Pancreas (tissue), 10 donors: ENCODE measurements at regions not wholly inside any gene's neighbourhood (a gene's known extent, or its start where the extent isn't known, plus 50 kb on each side); places are given as distances from the start of the nearest gene placed in this dataset.

Experiments
- ATAC-seq, 4 donors: fragments of 200-7000 bp; cut with Tn5 transposase; one replicate each; pipeline versions ENCODE4 v1.8.0 to v1.9.1; 2020; ENCODE audit warnings: mild to moderate bottlenecking in 4 of 4, moderate library complexity in 4 of 4
- DNase-seq, 6 donors: peaks; one replicate each; pipeline ENCODE4 v3.0.0-alpha.2; 2020
- FAIRE-seq: peaks from 2 replicates; lab custom pipeline; 2012; peaks lifted over from hg19 to GRCh38; lab: Jason Lieb, UNC
- H3K27ac ChIP-seq, 4 donors: fragments of 200-600 bp; sonication (generic); 1 replicate in 3 of 4; 2 replicates in 1 of 4; pipeline versions ENCODE4 v1.5.0 to v1.8.0; 2020
- H3K27me3 ChIP-seq, 4 donors: fragments of 200-600 bp; one replicate each; pipeline ENCODE4 v1.8.0; 2021
- H3K36me3 ChIP-seq, 3 donors: fragments of 200-600 bp; sonication (generic) in 1 of 3; one replicate each; pipeline versions ENCODE4 v1.5.0 to v1.8.0; 2020 to 2021
- H3K4me1 ChIP-seq, 3 donors: fragments of 200-600 bp; one replicate each; pipeline ENCODE4 v1.8.0; 2021
- H3K4me3 ChIP-seq, 4 donors: fragments of 200-600 bp; sonication (generic) in 2 of 4; one replicate each; pipeline versions ENCODE4 v1.5.0 to v1.8.0; 2020 to 2021
- H3K9me3 ChIP-seq, 4 donors: fragments of 200-600 bp; one replicate each; pipeline ENCODE4 v1.8.0; 2021
- WGBS, 2 donors: extraction: QIAGEN DNeasy Blood & Tissue Kit; methylation state at CpG; one replicate each; pipeline ENCODE4 v1.1.7; 2013; 5-methylcytosine and 5-hydroxymethylcytosine counted together
- intact Hi-C, 3 donors: fragments of 100-400 bp; cut with DNase I; formaldehyde crosslinking; loops; one replicate each; pipeline versions ENCODE4 v1.11.1 to v1.14.2; 2022
- TF ChIP-seq, protein P1 (sequence below), 4 donors: fragments of 200-600 bp; sonication (generic) in 3 of 4; IDR thresholded peaks; one replicate each; pipeline versions ENCODE4 v1.5.0 to v1.8.0; 2021; ENCODE audit warnings: antibody characterized with exemption in 4 of 4
- donor health status: healthy with polysubstance abuse.
- donor health status: DM: no; HTN: no; CAD: no; lungs with moderate emphysema.
- donor health status: DM: no; HTN: no; CAD: no.
- donor health status: control.
- donor health status: control.
- donor health status: Bipolar disorder and iron deficiency.
- donor health status: DM: yes; HTN: yes; CAD: no.
- donor health status: DM: no; HTN: no; CAD: no.
- donor health status: DM: no; HTN: no; CAD: no.
- donor health status: DM: yes; HTN: yes; CAD: no.

DNA sequence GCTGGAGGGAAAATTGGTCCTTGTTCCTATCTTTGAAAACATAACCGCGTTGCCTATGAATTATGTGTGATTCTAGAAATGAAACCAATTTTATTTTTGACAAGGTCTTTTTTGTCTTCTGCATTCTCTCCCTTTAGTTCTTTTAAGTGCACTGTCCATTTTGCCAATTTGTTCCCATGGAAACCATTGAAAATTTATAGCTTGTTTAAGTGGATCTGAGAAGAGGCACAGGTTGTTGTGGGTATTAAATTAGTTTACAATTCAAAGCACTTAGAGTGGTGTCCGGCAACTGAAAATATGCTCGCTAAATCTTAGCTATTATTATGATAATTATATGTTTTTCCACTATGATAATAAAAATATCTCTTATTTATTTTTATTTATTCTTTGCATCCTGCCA lies 107.5 kb upstream of the FSHR start:
- Histone ChIP-seq H3K9me3 (no peaks in the 10 kb centered on the region), H3K4me3 (no peak overlapping the region), H3K4me1 (no peaks in the 10 kb centered on the region), H3K27ac (no peak overlapping the region), H3K36me3 (no peaks in the 10 kb centered on the region), H3K27me3 (no peaks in the 10 kb centered on the region)
- intact Hi-C loops, result no loop called here
- FAIRE-seq (no peak), ATAC-seq (no peak), DNase-seq (no peak)
- TF ChIP-seq, protein P1, sequence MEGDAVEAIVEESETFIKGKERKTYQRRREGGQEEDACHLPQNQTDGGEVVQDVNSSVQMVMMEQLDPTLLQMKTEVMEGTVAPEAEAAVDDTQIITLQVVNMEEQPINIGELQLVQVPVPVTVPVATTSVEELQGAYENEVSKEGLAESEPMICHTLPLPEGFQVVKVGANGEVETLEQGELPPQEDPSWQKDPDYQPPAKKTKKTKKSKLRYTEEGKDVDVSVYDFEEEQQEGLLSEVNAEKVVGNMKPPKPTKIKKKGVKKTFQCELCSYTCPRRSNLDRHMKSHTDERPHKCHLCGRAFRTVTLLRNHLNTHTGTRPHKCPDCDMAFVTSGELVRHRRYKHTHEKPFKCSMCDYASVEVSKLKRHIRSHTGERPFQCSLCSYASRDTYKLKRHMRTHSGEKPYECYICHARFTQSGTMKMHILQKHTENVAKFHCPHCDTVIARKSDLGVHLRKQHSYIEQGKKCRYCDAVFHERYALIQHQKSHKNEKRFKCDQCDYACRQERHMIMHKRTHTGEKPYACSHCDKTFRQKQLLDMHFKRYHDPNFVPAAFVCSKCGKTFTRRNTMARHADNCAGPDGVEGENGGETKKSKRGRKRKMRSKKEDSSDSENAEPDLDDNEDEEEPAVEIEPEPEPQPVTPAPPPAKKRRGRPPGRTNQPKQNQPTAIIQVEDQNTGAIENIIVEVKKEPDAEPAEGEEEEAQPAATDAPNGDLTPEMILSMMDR (IDR thresholded peaks at IDR 0.05), result no peak
- 78 to 86% methylated on average over 4 of the region's 4 CpGs for WGBS, 2 donors

DNA sequence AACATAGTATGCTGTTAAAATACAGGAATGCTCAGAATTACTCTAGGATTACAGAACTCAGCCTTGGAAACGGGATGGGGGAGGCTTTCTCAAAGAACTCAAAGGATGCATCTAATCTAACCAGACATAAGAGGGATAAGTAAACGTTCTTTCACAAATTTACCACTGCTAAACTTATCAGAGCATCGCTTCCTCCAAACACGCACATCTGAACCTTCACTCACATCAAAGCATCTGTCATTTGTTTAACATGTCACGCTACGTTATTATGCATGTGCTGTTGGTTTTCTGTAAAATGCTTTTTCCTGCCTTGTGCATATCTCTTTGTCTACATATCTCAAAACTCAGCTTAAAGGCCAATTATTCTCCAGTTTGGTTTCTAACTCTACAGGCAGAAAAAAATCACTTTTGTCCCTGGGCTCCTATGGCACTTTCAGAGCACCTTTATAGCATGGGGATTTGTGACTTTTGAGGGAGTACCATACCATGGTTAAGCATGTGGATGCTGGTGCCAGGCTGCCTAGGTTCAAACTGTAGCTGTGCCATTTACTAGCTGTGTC lies 106.7 kb upstream of the FSHR start:
- no peaks in the 10 kb centered on the region for H3K9me3 ChIP-seq
- ATAC-seq (no peak), DNase-seq (no peak), FAIRE-seq (no peak)
- no peaks in the 10 kb centered on the region for H3K27me3 ChIP-seq
- H3K4me1 ChIP-seq, result no peaks in the 10 kb centered on the region
- WGBS, 2 donors, result 32 to 38% methylated on average over 6 of the region's 6 CpGs
- no peaks in the 10 kb centered on the region for H3K36me3 ChIP-seq
- intact Hi-C loops, result no loop called here
- TF ChIP-seq, protein P1 (IDR thresholded peaks at IDR 0.05), result no peak
- no peak overlapping the region for H3K27ac ChIP-seq
- no peak overlapping the region for H3K4me3 ChIP-seq

DNA sequence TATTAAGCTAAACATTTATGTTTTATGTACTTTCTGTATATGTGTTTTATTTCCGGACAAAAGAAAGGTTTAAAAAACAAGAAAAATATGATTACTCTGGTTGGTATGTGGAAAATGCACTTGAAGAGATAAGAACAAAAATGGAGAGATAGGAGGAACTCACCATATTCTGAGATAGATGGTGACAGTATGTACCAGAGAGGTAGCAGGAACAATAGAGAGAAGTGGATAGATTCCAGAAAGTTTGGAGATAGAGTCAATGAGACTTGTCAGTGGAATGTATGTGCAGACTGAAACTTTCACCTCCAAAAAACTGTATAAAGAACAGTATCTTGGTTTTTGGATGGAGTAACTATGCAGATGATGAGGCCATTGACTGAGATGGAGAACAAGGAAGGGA lies 105.6 kb upstream of the FSHR start:
- H3K4me1 ChIP-seq, result no peaks in the 10 kb centered on the region
- no peak for ATAC-seq
- no peak for FAIRE-seq
- H3K27ac ChIP-seq, result no peak overlapping the region
- no peak overlapping the region for H3K4me3 ChIP-seq
- H3K9me3 ChIP-seq, result no peaks in the 10 kb centered on the region
- TF ChIP-seq, protein P1 (IDR thresholded peaks at IDR 0.05), result no peak
- H3K27me3 ChIP-seq, result no peaks in the 10 kb centered on the region
- 62 to 66% methylated on average over 1 of the region's 1 CpG for WGBS, 2 donors
- no peak for DNase-seq
- H3K36me3 ChIP-seq, result no peaks in the 10 kb centered on the region
- intact Hi-C loops, result no loop called here

DNA sequence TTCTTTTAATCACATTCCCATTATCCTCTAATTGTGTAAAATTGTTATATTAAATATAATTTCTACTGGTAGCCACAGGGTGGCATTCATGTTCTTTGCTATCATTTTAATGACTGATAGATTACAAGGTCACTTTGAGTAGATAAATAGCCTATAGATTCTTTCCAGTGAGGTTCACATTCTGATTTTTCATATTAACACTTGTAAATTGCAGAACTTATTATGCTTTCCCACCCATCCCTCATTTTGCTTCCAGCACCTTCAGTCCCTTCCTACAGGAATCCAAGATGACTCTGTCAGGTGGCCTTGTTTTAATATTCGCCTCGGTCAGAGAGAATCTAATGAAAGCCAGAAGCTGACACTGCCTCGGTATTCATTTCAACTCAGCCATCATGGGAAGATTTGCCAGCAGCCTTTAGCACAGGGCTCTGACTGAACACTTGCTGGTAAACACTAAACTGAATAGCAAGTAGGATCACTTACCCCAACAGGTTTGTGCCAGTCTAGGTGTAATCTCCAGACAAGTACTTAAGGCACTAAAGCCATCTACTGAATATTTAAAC lies 101.2 kb upstream of the FSHR start:
- intact Hi-C loops, result no loop called here
- H3K4me3 ChIP-seq, result no peak overlapping the region
- ATAC-seq (no peak), DNase-seq (no peak), FAIRE-seq (no peak)
- H3K27me3 ChIP-seq, result no peaks in the 10 kb centered on the region
- H3K4me1 ChIP-seq, result no peaks in the 10 kb centered on the region
- no peaks in the 10 kb centered on the region for H3K36me3 ChIP-seq
- no peak overlapping the region for H3K27ac ChIP-seq
- no peaks in the 10 kb centered on the region for H3K9me3 ChIP-seq
- TF ChIP-seq, protein P1 (IDR thresholded peaks at IDR 0.05), result no peak
- WGBS, 2 donors, result 19 to 20% methylated on average over 3 of the region's 3 CpGs

DNA sequence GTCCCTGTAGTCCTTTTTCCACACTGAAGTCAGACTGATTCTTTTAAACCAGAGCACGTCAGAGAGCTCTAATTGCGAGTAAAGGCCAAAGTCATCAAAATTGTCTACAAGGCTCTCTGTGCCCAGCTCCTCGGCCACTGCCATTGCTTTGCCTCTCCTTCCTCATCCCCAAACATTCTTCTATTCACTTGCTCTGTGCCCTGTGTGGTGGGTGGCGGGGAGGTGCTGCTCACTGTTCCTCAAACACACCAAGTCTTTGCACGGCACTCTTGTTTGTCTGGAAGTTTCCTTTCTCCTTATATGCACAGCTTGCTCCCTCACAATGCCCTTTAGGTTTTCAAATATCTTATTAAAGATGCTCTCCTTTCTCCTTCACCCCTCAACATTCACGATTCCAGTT lies 100.1 kb upstream of the FSHR start:
- FAIRE-seq, result no peak
- no peak overlapping the region for H3K4me3 ChIP-seq
- no peaks in the 10 kb centered on the region for H3K9me3 ChIP-seq
- TF ChIP-seq, protein P1 (IDR thresholded peaks at IDR 0.05), result no peak
- H3K27ac ChIP-seq, result no peak overlapping the region
- no peak for DNase-seq
- ATAC-seq, result no peak
- no peaks in the 10 kb centered on the region for H3K4me1 ChIP-seq
- H3K36me3 ChIP-seq, result no peaks in the 10 kb centered on the region
- no peaks in the 10 kb centered on the region for H3K27me3 ChIP-seq
- WGBS, 2 donors, result 55 to 72% methylated on average over 6 of the region's 6 CpGs
- intact Hi-C loops, result no loop called here
